ENCODE measurements at regions not wholly inside any gene's neighbourhood (a gene's known extent, or its start where the extent isn't known, plus 50 kb on each side); places are given as distances from the start of the nearest gene placed in this dataset.

GRCh38 chr2:62559582-62559981 lies 53.6 kb upstream of the TMEM17 start:
- H3K4me3 ChIP-seq (ENCODE audit: low read depth, low read length), result no peak overlapping the region
- TF ChIP-seq, protein P1, sequence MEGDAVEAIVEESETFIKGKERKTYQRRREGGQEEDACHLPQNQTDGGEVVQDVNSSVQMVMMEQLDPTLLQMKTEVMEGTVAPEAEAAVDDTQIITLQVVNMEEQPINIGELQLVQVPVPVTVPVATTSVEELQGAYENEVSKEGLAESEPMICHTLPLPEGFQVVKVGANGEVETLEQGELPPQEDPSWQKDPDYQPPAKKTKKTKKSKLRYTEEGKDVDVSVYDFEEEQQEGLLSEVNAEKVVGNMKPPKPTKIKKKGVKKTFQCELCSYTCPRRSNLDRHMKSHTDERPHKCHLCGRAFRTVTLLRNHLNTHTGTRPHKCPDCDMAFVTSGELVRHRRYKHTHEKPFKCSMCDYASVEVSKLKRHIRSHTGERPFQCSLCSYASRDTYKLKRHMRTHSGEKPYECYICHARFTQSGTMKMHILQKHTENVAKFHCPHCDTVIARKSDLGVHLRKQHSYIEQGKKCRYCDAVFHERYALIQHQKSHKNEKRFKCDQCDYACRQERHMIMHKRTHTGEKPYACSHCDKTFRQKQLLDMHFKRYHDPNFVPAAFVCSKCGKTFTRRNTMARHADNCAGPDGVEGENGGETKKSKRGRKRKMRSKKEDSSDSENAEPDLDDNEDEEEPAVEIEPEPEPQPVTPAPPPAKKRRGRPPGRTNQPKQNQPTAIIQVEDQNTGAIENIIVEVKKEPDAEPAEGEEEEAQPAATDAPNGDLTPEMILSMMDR (IDR thresholded peaks at IDR 0.05; ENCODE audit: insufficient read depth, low read length, poor library complexity, severe bottlenecking), result no peak

GRCh38 chr2:62558743-62559142 lies 52.7 kb upstream of the TMEM17 start:
- no peak overlapping the region for H3K4me3 ChIP-seq (ENCODE audit: low read depth, low read length)
- TF ChIP-seq, protein P1 (IDR thresholded peaks at IDR 0.05; ENCODE audit: insufficient read depth, low read length, poor library complexity, severe bottlenecking), result no peak
- no peaks in the 10 kb centered on the region for H3K36me3 ChIP-seq (ENCODE audit: control insufficient read depth, insufficient read depth, low read length)
- no peaks in the 10 kb centered on the region for H3K27me3 ChIP-seq (ENCODE audit: control insufficient read depth, insufficient read depth, low read length)
- DNase-seq (ENCODE audit: low read depth), result no peak

More at GRCh38 chr2:62559582-62559981, 53.6 kb upstream of the TMEM17 start:
- no peak for DNase-seq (ENCODE audit: low read depth)
- Histone ChIP-seq H3K27me3 (ENCODE audit: control insufficient read depth, insufficient read depth, low read length) (no peaks in the 10 kb centered on the region), H3K36me3 (ENCODE audit: control insufficient read depth, insufficient read depth, low read length) (no peaks in the 10 kb centered on the region)

DNA sequence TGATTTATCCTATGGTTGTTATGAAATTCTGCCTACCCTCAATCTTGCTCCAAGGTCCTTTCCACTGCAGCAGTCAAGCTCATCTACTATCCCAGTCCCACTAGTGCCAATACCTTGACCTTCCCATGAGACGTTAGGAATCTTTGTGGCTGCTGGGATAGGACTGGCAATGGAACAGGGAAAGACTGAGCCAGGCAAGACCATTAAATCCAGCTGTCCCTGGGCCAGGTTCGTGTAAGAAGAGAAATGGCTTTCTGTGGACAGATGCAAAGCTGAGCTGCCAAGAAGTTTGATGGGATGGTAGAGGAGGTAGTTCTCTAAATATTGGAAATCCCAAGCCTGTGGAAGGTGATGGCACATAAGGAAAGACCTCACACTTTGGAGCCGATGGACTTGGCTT lies 50.1 kb upstream of the TMEM17 start:
- TF ChIP-seq, protein P1 (IDR thresholded peaks at IDR 0.05; ENCODE audit: insufficient read depth, low read length, poor library complexity, severe bottlenecking), result no peak
- Histone ChIP-seq H3K36me3 (ENCODE audit: control insufficient read depth, insufficient read depth, low read length) (no peaks in the 10 kb centered on the region), H3K27me3 (ENCODE audit: control insufficient read depth, insufficient read depth, low read length) (no peaks in the 10 kb centered on the region), H3K4me3 (ENCODE audit: low read depth, low read length) (no peak overlapping the region)
- DNase-seq (ENCODE audit: low read depth), result no peak

Data from kidney epithelial cell (primary cell).